ENCODE measurements at regions not wholly inside any gene's neighbourhood (a gene's known extent, or its start where the extent isn't known, plus 50 kb on each side); places are given as distances from the start of the nearest gene placed in this dataset.

DNA sequence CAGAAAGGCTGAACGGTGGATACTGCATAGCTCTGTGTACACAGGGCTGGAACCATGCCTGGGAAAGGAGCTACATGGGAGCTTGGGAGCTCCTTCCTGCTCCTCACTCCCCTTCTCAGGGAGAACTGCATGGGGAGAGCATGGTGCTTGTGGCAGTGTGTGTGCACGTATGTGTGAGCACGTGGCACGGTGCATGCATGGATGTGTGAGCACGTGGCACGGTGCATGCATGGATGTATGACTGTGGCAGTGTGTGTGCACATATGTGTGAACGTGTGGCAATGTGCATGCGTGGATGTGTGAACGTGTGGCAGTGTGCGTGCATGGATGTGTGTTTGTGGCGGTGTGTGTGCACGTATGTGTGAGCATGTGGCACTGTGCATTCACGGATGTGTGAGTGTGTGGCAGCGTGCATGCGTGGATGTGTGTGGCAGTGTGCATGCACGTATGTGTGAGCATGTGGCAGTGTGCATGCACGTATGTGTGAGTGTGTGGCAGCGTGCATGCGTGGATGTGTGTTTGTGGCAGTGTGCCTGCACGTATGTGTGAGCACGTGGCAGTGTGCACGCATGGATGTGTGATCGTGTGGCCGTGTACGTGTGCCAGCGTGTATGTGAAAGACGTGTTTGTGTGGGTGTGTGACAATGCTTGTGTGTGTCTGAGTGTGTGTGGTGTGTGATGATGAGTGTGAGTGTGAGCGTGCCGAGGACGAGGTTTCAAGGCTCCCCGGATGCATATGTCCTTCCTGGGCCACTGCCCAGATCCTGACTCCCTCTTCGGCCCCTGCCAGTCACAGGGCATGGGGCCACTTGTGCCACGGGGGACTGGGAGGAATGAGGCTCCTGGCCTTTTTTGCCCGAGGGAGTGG, 52.4 kb upstream of the JPH3 start:
- TF ChIP-seq POLR2A (IDR thresholded peaks at IDR 0.05; ENCODE audit: low read length), result no peak
- TF ChIP-seq GATA1 (IDR thresholded peaks at IDR 0.05; ENCODE audit: low read depth, low read length), result no peak
